ENCODE measurements at regions not wholly inside any gene's neighbourhood (a gene's known extent, or its start where the extent isn't known, plus 50 kb on each side); places are given as distances from the start of the nearest gene placed in this dataset.

- no peak overlapping the region for H3K27ac Mint-ChIP-seq
- peaks cover 0 to 3% of the 10 kb centered on the region in 2 donors for H3K36me3 Mint-ChIP-seq
- H3K9me3 Mint-ChIP-seq, result peaks cover 0 to 3% (median 0%) of the 10 kb centered on the region in 7 donors
- no peak for TF ChIP-seq CTCF (IDR thresholded peaks at IDR 0.05)
- H3K27ac ChIP-seq (ENCODE audit: low read depth in 1 of 2, low read length in 2 of 2), result no peak overlapping the region
- peaks cover 3 to 13% of the 10 kb centered on the region in 2 donors for H3K27me3 ChIP-seq (ENCODE audit: control insufficient read depth in 2 of 2, insufficient read depth in 2 of 2, low read length in 2 of 2)
- no peak overlapping the region for H3K4me2 ChIP-seq (replicated peaks; ENCODE audit: extremely low read depth, low read length, poor library complexity, severe bottlenecking)
- no peaks in the 10 kb centered on the region for H4K20me1 ChIP-seq (ENCODE audit: insufficient read depth, low read length)
- H3K4me3 Mint-ChIP-seq, result no peak overlapping the region
- intact Hi-C loops (cut with micrococcal nuclease), result no loop called here
- DNase-seq, result no peak
- no peak overlapping the region for H3K4me3 ChIP-seq (replicated peaks in 1 of 3; ENCODE audit: low read depth in 2 of 3, low read length in 3 of 3)
- peaks cover 8 to 16% of the 10 kb centered on the region in 2 donors for H3K4me1 ChIP-seq (ENCODE audit: control insufficient read depth in 1 of 2, insufficient read depth in 2 of 2, low read length in 2 of 2)
- peaks cover 8 to 20% (median 8%) of the 10 kb centered on the region in 3 donors for H3K27me3 Mint-ChIP-seq (ENCODE audit: low read depth in 3 of 3)
- H3K9ac ChIP-seq (ENCODE audit: insufficient read depth, low read length, poor library complexity, severe bottlenecking), result no peak overlapping the region
- no peaks in the 10 kb centered on the region for H3K36me3 ChIP-seq (replicated peaks in 1 of 2; ENCODE audit: control insufficient read depth in 1 of 2, insufficient read depth in 2 of 2, low read length in 2 of 2)
- H2AFZ ChIP-seq (ENCODE audit: insufficient read depth, low read depth, low read length, poor library complexity, severe bottlenecking), result no peak overlapping the region
- WGBS (ENCODE audit: insufficient coverage), result no CpG with 5 or more reads among the region's 2 CpGs
- H3K79me2 ChIP-seq (ENCODE audit: insufficient read depth, low read length), result no peaks in the 10 kb centered on the region
- H3K4me1 Mint-ChIP-seq, result peaks cover 20% of the 10 kb centered on the region
- H3K9me3 ChIP-seq (replicated peaks in 1 of 2; ENCODE audit: control insufficient read depth in 1 of 2, insufficient read depth in 1 of 2, low read length in 2 of 2), result no peaks in the 10 kb centered on the region
Observed at GRCh38 chr1:98058676-98059075, 137.8 kb upstream of the DPYD start.

GRCh38 chr1:98057236-98057910, 136.5 kb upstream of the DPYD start:
- H4K20me1 ChIP-seq (ENCODE audit: insufficient read depth, low read length), result no peaks in the 10 kb centered on the region

More at GRCh38 chr1:98057236-98057910, 136.5 kb upstream of the DPYD start:
- Histone ChIP-seq H3K9me3 (replicated peaks in 1 of 2; ENCODE audit: control insufficient read depth in 1 of 2, insufficient read depth in 1 of 2, low read length in 2 of 2) (no peaks in the 10 kb centered on the region), H2AFZ (ENCODE audit: insufficient read depth, low read depth, low read length, poor library complexity, severe bottlenecking) (no peak overlapping the region), H3K4me1 (ENCODE audit: control insufficient read depth in 1 of 2, insufficient read depth in 2 of 2, low read length in 2 of 2) (peaks cover 16 to 24% of the 10 kb centered on the region in 2 donors), H3K79me2 (ENCODE audit: insufficient read depth, low read length) (no peaks in the 10 kb centered on the region), H3K4me3 (replicated peaks in 1 of 3; ENCODE audit: low read depth in 2 of 3, low read length in 3 of 3) (no peak overlapping the region), H3K4me2 (replicated peaks; ENCODE audit: extremely low read depth, low read length, poor library complexity, severe bottlenecking) (no peak overlapping the region), H3K27ac (ENCODE audit: low read depth in 1 of 2, low read length in 2 of 2) (no peak overlapping the region), H3K27me3 (ENCODE audit: control insufficient read depth in 2 of 2, insufficient read depth in 2 of 2, low read length in 2 of 2) (peaks cover 16 to 27% of the 10 kb centered on the region in 2 donors), H3K9ac (ENCODE audit: insufficient read depth, low read length, poor library complexity, severe bottlenecking) (no peak overlapping the region), H3K36me3 (replicated peaks in 1 of 2; ENCODE audit: control insufficient read depth in 1 of 2, insufficient read depth in 2 of 2, low read length in 2 of 2) (no peaks in the 10 kb centered on the region)
- H3K27me3 Mint-ChIP-seq (ENCODE audit: low read depth in 3 of 3), result peaks cover 21 to 33% (median 21%) of the 10 kb centered on the region in 3 donors
- intact Hi-C loops (cut with micrococcal nuclease), result no loop called here
- DNase-seq, result peak in 2 of 3 donors; percentile 20 to 26
- H3K9me3 Mint-ChIP-seq, result peaks cover 0 to 8% (median 3%) of the 10 kb centered on the region in 7 donors
- H3K27ac Mint-ChIP-seq, result peak overlapping the region in 2 of 7 donors; percentile 36 to 60
- no CpG with 5 or more reads among the region's 2 CpGs for WGBS (ENCODE audit: insufficient coverage)
- H3K4me1 Mint-ChIP-seq, result peaks cover 29% of the 10 kb centered on the region
- TF ChIP-seq CTCF (IDR thresholded peaks at IDR 0.05), result no peak
- no peak overlapping the region for H3K4me3 Mint-ChIP-seq
- peaks cover 3% of the 10 kb centered on the region in 2 donors for H3K36me3 Mint-ChIP-seq
